ENCODE measurements at regions not wholly inside any gene's neighbourhood (a gene's known extent, or its start where the extent isn't known, plus 50 kb on each side); places are given as distances from the start of the nearest gene placed in this dataset.

- Histone ChIP-seq H3K79me2 (ENCODE audit: control insufficient read depth in 1 of 2, insufficient read depth in 2 of 2, low read length in 2 of 2) (no peaks in the 10 kb centered on the region), H3K27me3 (replicated peaks in 1 of 4; ENCODE audit: control insufficient read depth in 3 of 4, extremely low read depth in 1 of 4, insufficient read depth in 3 of 4, low read length in 3 of 4) (no peaks in the 10 kb centered on the region), H3K4me1 (replicated peaks in 1 of 4; ENCODE audit: control insufficient read depth in 3 of 4, insufficient read depth in 4 of 4, low read length in 3 of 4) (no peaks in the 10 kb centered on the region), H3K9ac (replicated peaks in 1 of 4; ENCODE audit: extremely low read depth in 1 of 4, low read depth in 3 of 4, low read length in 3 of 4) (no peak overlapping the region), H2BK5ac (ENCODE audit: low read depth, low read length) (no peak overlapping the region), H3K23me2 (ENCODE audit: low read depth, low read length) (no peaks in the 10 kb centered on the region), H2BK12ac (ENCODE audit: low read depth, low read length) (no peak overlapping the region), H3K4ac (replicated peaks; ENCODE audit: insufficient read length, low read depth, low read length) (no peak overlapping the region), H3K4me3 (ENCODE audit: extremely low read depth in 1 of 4, insufficient read depth in 2 of 4, low read depth in 3 of 4, low read length in 4 of 4) (no peak overlapping the region), H4K91ac (replicated peaks; ENCODE audit: insufficient read length, low read length) (no peak overlapping the region), H3K9me3 (ENCODE audit: insufficient read depth in 2 of 2, low read depth in 1 of 2, low read length in 1 of 2) (no peaks in the 10 kb centered on the region), H4K20me1 (replicated peaks in 1 of 2; ENCODE audit: control insufficient read depth in 1 of 2, insufficient read depth in 2 of 2, low read length in 2 of 2) (no peaks in the 10 kb centered on the region), H2AFZ (ENCODE audit: low read length) (no peak overlapping the region), H3K27ac (ENCODE audit: low read depth, low read length) (no peak overlapping the region), H2BK120ac (replicated peaks; ENCODE audit: low read depth, low read length) (no peak overlapping the region), H3K36me3 (ENCODE audit: control insufficient read depth in 2 of 4, insufficient read depth in 4 of 4, low read length in 3 of 4) (no peaks in the 10 kb centered on the region), H3K56ac (replicated peaks; ENCODE audit: insufficient read length, low read depth, low read length) (no peak overlapping the region), H4K8ac (ENCODE audit: extremely low read depth, insufficient read depth, low read length) (no peak overlapping the region), H3K14ac (ENCODE audit: insufficient read length) (no peak overlapping the region), H2BK15ac (ENCODE audit: low read length) (no peak overlapping the region), H3K4me2 (ENCODE audit: insufficient read depth in 1 of 2, low read depth in 2 of 2, low read length in 2 of 2) (no peak overlapping the region), H4K5ac (ENCODE audit: insufficient read length, low read depth, low read length) (no peak overlapping the region), H2AK5ac (ENCODE audit: low read depth, low read length) (no peak overlapping the region), H3K18ac (ENCODE audit: extremely low read depth, low read length) (no peak overlapping the region), H3K23ac (ENCODE audit: insufficient read length) (no peak overlapping the region), H2BK20ac (ENCODE audit: low read length) (no peak overlapping the region), H3K79me1 (ENCODE audit: low read depth, low read length) (no peaks in the 10 kb centered on the region)
- ChIA-PET POLR2A (ENCODE audit: partially characterized antibody) (no interaction called here), CTCF (ENCODE audit: partially characterized antibody) (interaction anchor here (1.2 to 1.8 kb wide), 4 partner anchors 14 to 42 kb away, joined by 3 to 6 read pairs (median 3); no protein-coding TSS in a partner anchor)
- TF ChIP-seq TAF1 (IDR thresholded peaks at IDR 0.05; ENCODE audit: low read depth, low read length) (no peak), SIN3A (conservative IDR thresholded peaks at IDR 0.05 in 1 of 2, IDR thresholded peaks at IDR 0.05 in 1 of 2; ENCODE audit: low read depth in 1 of 2, low read length in 2 of 2) (no peak)
- no peak for DNase-seq (ENCODE audit: low read depth in 1 of 2, low spot score in 2 of 2)
- 94% methylated on average over 5 of the region's 5 CpGs; no CpG with 5 or more reads in 1 of the 2 experiments for WGBS, 2 experiments (ENCODE audit: extremely low coverage in 1 of 2, insufficient coverage in 1 of 2, insufficient read length in 1 of 2, insufficient replicate concordance in 2 of 2, low coverage in 1 of 2, low lambda C conversion rate in 2 of 2, missing lambda C conversion rate in 1 of 2)
- FAIRE-seq, result no peak
Observed at GRCh38 chr3:24722087-24722486, 227.4 kb upstream of the THRB start.

Measured in H1 (cell line).